ENCODE measurements at regions not wholly inside any gene's neighbourhood (a gene's known extent, or its start where the extent isn't known, plus 50 kb on each side); places are given as distances from the start of the nearest gene placed in this dataset.

DNA sequence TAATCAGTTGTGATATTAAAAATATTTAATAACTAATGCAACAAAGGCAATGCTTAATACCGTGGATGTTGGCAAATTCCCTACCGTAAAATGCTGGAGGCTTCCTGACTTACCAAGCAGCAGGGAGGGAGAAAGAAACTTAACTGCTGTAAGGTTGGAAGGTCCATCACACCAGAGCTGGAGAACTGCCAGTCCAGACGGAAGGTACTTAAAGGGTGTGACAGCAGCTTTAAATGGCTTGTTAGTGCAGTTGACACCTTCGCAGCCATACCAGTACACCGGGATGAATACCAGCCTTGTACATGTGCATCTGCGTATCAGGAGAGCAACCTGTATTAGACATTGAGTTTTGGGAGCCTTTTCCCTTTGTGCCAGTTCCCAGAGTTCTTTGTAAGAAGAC lies 269.5 kb upstream of the NCAM2 start:
- H3K4me3 ChIP-seq (ENCODE audit: low read length) = no peak overlapping the region
- DNase-seq (ENCODE audit: low read depth) = no peak
- TF ChIP-seq, protein P1, sequence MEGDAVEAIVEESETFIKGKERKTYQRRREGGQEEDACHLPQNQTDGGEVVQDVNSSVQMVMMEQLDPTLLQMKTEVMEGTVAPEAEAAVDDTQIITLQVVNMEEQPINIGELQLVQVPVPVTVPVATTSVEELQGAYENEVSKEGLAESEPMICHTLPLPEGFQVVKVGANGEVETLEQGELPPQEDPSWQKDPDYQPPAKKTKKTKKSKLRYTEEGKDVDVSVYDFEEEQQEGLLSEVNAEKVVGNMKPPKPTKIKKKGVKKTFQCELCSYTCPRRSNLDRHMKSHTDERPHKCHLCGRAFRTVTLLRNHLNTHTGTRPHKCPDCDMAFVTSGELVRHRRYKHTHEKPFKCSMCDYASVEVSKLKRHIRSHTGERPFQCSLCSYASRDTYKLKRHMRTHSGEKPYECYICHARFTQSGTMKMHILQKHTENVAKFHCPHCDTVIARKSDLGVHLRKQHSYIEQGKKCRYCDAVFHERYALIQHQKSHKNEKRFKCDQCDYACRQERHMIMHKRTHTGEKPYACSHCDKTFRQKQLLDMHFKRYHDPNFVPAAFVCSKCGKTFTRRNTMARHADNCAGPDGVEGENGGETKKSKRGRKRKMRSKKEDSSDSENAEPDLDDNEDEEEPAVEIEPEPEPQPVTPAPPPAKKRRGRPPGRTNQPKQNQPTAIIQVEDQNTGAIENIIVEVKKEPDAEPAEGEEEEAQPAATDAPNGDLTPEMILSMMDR (conservative IDR thresholded peaks at IDR 0.05; ENCODE audit: low read depth, low read length) = no peak

DNA sequence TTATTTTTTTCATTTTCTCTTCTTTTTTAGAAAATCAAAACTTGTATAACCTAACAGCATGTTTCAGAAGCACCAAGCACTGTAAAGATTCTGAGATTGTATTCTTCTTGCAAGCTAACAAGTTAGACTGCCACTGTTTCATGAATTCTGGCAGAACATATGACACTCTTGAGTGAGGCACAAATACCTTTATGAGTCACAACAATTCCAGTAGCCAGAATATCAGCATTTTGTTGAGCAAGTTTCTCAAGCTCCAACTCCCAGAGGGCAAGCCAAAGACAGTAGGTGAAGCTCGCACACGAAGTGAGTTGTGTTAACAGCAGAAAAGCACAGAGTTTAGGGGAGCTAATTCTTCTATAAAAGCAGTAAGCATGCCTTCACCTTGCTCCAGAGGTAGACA lies 268.8 kb upstream of the NCAM2 start:
- H3K4me3 ChIP-seq (ENCODE audit: low read length) = no peak overlapping the region
- TF ChIP-seq, protein P1 (conservative IDR thresholded peaks at IDR 0.05; ENCODE audit: low read depth, low read length) = no peak
- no peak for DNase-seq (ENCODE audit: low read depth)

DNA sequence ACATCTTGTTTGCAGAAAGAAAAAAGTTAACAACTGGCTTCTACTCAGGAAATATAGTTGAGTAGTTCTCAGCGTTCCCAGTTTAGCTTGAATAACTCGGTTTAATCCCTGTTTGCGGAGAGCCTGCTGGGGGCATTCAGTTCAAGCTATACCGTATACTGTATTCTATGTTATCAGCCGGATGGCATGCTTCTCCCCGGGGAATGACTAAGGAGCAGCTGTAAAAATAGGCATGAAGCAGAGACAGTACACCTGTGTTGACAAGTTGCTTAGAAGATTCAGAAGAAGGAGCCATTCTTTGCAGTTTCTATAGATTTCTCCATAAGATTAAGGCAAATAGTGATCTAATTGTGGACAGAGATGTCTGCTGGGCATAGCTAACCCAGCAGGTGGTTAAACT lies 267.8 kb upstream of the NCAM2 start:
- no peak overlapping the region for H3K4me3 ChIP-seq (ENCODE audit: low read length)
- DNase-seq (ENCODE audit: low read depth) = no peak
- TF ChIP-seq, protein P1 (conservative IDR thresholded peaks at IDR 0.05; ENCODE audit: low read depth, low read length) = no peak

GRCh38 chr21:20735257-20735656 lies 263.0 kb upstream of the NCAM2 start:
- DNase-seq (ENCODE audit: low read depth) = no peak
- TF ChIP-seq, protein P1 (conservative IDR thresholded peaks at IDR 0.05; ENCODE audit: low read depth, low read length) = no peak
- H3K4me3 ChIP-seq (ENCODE audit: low read length) = no peak overlapping the region

- DNase-seq (ENCODE audit: low read depth) = no peak
- TF ChIP-seq, protein P1 (conservative IDR thresholded peaks at IDR 0.05; ENCODE audit: low read depth, low read length) = no peak
- no peak overlapping the region for H3K4me3 ChIP-seq (ENCODE audit: low read length)
Observed at GRCh38 chr21:20737227-20737913, 260.8 kb upstream of the NCAM2 start.

- DNase-seq (ENCODE audit: low read depth) = no peak
- H3K4me3 ChIP-seq (ENCODE audit: low read length) = no peak overlapping the region
- TF ChIP-seq, protein P1 (conservative IDR thresholded peaks at IDR 0.05; ENCODE audit: low read depth, low read length) = peak; percentile 25
Observed at GRCh38 chr21:20739421-20739820, 258.8 kb upstream of the NCAM2 start.

- TF ChIP-seq, protein P1 (conservative IDR thresholded peaks at IDR 0.05; ENCODE audit: low read depth, low read length) = no peak
- H3K4me3 ChIP-seq (ENCODE audit: low read length) = no peak overlapping the region
- no peak for DNase-seq (ENCODE audit: low read depth)
Observed at GRCh38 chr21:20741445-20741844, 256.8 kb upstream of the NCAM2 start.
